CD4-positive, alpha-beta memory T cell (primary cell): ENCODE measurements at regions not wholly inside any gene's neighbourhood (a gene's known extent, or its start where the extent isn't known, plus 50 kb on each side); places are given as distances from the start of the nearest gene placed in this dataset.

ENCODE experiments used
- CTCF ChIA-PET: fragments of 350-600 bp; sonication (Branson Sonifier 250); formaldehyde crosslinking; loops from one replicate; lab custom pipeline; 2021; ENCODE audit warnings: inconsistent platforms; ENCODE audit not compliant: partially characterized antibody; lab: Charles Lee
- POLR2A ChIA-PET: fragments of 350-600 bp; sonication (Branson Sonifier 250); formaldehyde crosslinking; loops from one replicate; lab custom pipeline; 2021; ENCODE audit not compliant: partially characterized antibody; lab: Charles Lee
- DNase-seq, 5 donors: peaks; one replicate each; pipeline versions ENCODE4 v3.0.0 to v3.0.0-alpha.2; 2020 to 2022; ENCODE audit warnings: mixed read lengths in 1 of 5
- H3K27ac ChIP-seq: one replicate; pipeline ENCODE4 v1.7.0; 2013; ENCODE audit warnings: low read depth, low read length
- H3K27me3 ChIP-seq: 2 replicates; pipeline ENCODE4 v1.7.0; 2013; ENCODE audit warnings: mild to moderate bottlenecking, low read length, moderate library complexity; ENCODE audit not compliant: insufficient read depth
- H3K36me3 ChIP-seq: 2 replicates; pipeline ENCODE4 v1.7.0; 2013; ENCODE audit warnings: mild to moderate bottlenecking, low read length, moderate library complexity; ENCODE audit not compliant: insufficient read depth
- H3K4me1 ChIP-seq: 2 replicates; pipeline ENCODE4 v1.7.0; 2013; ENCODE audit warnings: mild to moderate bottlenecking, low read length, moderate library complexity; ENCODE audit not compliant: insufficient read depth
- H3K4me3 ChIP-seq, 2 donors: one replicate each; pipeline ENCODE4 v1.7.0; 2013; ENCODE audit warnings: low read length in 2 of 2, mild to moderate bottlenecking in 1 of 2
- H3K9me3 ChIP-seq, 2 donors: one replicate each; pipeline ENCODE4 v1.7.0; 2013; ENCODE audit warnings: low read length in 2 of 2, control low read depth in 1 of 2; ENCODE audit not compliant: control insufficient read depth in 1 of 2
- H3K27ac Mint-ChIP-seq, 7 donors: one replicate each; pipeline ENCODE4 v1.8.0; 2020 to 2021; ENCODE audit warnings: mixed read lengths in 7 of 7, mild to moderate bottlenecking in 6 of 7, inconsistent platforms in 3 of 7, moderate library complexity in 3 of 7
- H3K27me3 Mint-ChIP-seq, 2 donors: one replicate each; pipeline ENCODE4 v1.8.0; 2020 to 2021; ENCODE audit warnings: mixed read lengths in 2 of 2
- H3K36me3 Mint-ChIP-seq, 2 donors: one replicate each; pipeline ENCODE4 v1.8.0; 2020 to 2021; ENCODE audit warnings: mixed read lengths in 2 of 2, inconsistent platforms in 1 of 2, mild to moderate bottlenecking in 1 of 2
- H3K4me1 Mint-ChIP-seq, 4 donors: one replicate each; pipeline ENCODE4 v1.8.0; 2020 to 2021; ENCODE audit warnings: mixed read lengths in 4 of 4, mild to moderate bottlenecking in 1 of 4
- H3K4me3 Mint-ChIP-seq, 8 donors: one replicate each; pipeline ENCODE4 v1.8.0; 2020 to 2021; ENCODE audit warnings: mixed read lengths in 8 of 8, mild to moderate bottlenecking in 7 of 8, moderate library complexity in 6 of 8, inconsistent platforms in 3 of 8
- H3K9me3 Mint-ChIP-seq, 8 donors: one replicate each; pipeline ENCODE4 v1.8.0; 2020 to 2021; ENCODE audit warnings: mixed read lengths in 8 of 8, mild to moderate bottlenecking in 5 of 8, inconsistent platforms in 3 of 8, moderate library complexity in 1 of 8
- intact Hi-C: fragments of 100-400 bp; cut with micrococcal nuclease; formaldehyde crosslinking; loops from one replicate; pipeline ENCODE4 v1.15.1; 2023

GRCh38 chr5:108521011-108521700 is 139.3 kb upstream of the FBXL17 start:
- H3K4me1 ChIP-seq = no peaks in the 10 kb centered on the region
- DNase-seq = no peak
- intact Hi-C loops = no loop called here
- H3K27me3 ChIP-seq = no peaks in the 10 kb centered on the region
- H3K36me3 Mint-ChIP-seq = no peaks in the 10 kb centered on the region
- H3K27ac ChIP-seq = no peak overlapping the region
- H3K27me3 Mint-ChIP-seq = peaks cover 10 to 19% of the 10 kb centered on the region in 2 donors
- H3K9me3 ChIP-seq = no peaks in the 10 kb centered on the region
- no peaks in the 10 kb centered on the region for H3K36me3 ChIP-seq
- H3K4me3 Mint-ChIP-seq = no peak overlapping the region
- CTCF ChIA-PET = interaction anchor here (1.1 kb wide), 1 partner anchor 10 kb away, joined by 3 read pairs; no protein-coding TSS in a partner anchor
- peaks cover 0 to 5% (median 1%) of the 10 kb centered on the region in 8 donors for H3K9me3 Mint-ChIP-seq
- H3K4me1 Mint-ChIP-seq = no peaks in the 10 kb centered on the region
- POLR2A ChIA-PET = no interaction called here
- no peak overlapping the region for H3K4me3 ChIP-seq
- peak overlapping the region in 1 of 7 donors; percentile 5 for H3K27ac Mint-ChIP-seq

GRCh38 chr5:108516785-108517184 is 134.9 kb upstream of the FBXL17 start:
- Mint-ChIP-seq H3K27me3 (peaks cover 13 to 20% of the 10 kb centered on the region in 2 donors), H3K4me3 (no peak overlapping the region), H3K27ac (no peak overlapping the region), H3K36me3 (no peaks in the 10 kb centered on the region), H3K9me3 (no peaks in the 10 kb centered on the region), H3K4me1 (no peaks in the 10 kb centered on the region)
- H3K9me3 ChIP-seq = no peaks in the 10 kb centered on the region
- no peak for DNase-seq
- intact Hi-C loops = no loop called here
- ChIA-PET POLR2A (no interaction called here), CTCF (no interaction called here)
- no peaks in the 10 kb centered on the region for H3K27me3 ChIP-seq
- no peak overlapping the region for H3K4me3 ChIP-seq
- H3K36me3 ChIP-seq = no peaks in the 10 kb centered on the region
- H3K4me1 ChIP-seq = no peaks in the 10 kb centered on the region
- H3K27ac ChIP-seq = no peak overlapping the region

GRCh38 chr5:108515517-108516105 is 133.7 kb upstream of the FBXL17 start:
- H3K27me3 ChIP-seq = no peaks in the 10 kb centered on the region
- Mint-ChIP-seq H3K4me3 (no peak overlapping the region), H3K4me1 (no peaks in the 10 kb centered on the region), H3K27me3 (peaks cover 11 to 24% of the 10 kb centered on the region in 2 donors), H3K9me3 (no peaks in the 10 kb centered on the region), H3K27ac (no peak overlapping the region), H3K36me3 (no peaks in the 10 kb centered on the region)
- H3K4me1 ChIP-seq = no peaks in the 10 kb centered on the region
- no peaks in the 10 kb centered on the region for H3K36me3 ChIP-seq
- DNase-seq = no peak
- H3K9me3 ChIP-seq = no peaks in the 10 kb centered on the region
- ChIA-PET CTCF (no interaction called here), POLR2A (no interaction called here)
- H3K4me3 ChIP-seq = no peak overlapping the region
- intact Hi-C loops = no loop called here
- no peak overlapping the region for H3K27ac ChIP-seq

- Mint-ChIP-seq H3K27me3 (peaks cover 8 to 13% of the 10 kb centered on the region in 2 donors), H3K36me3 (no peaks in the 10 kb centered on the region), H3K4me1 (no peaks in the 10 kb centered on the region), H3K4me3 (no peak overlapping the region), H3K9me3 (peaks cover 0 to 3% (median 0%) of the 10 kb centered on the region in 8 donors), H3K27ac (no peak overlapping the region)
- Histone ChIP-seq H3K4me1 (no peaks in the 10 kb centered on the region), H3K4me3 (no peak overlapping the region), H3K27ac (no peak overlapping the region), H3K27me3 (no peaks in the 10 kb centered on the region), H3K9me3 (no peaks in the 10 kb centered on the region), H3K36me3 (no peaks in the 10 kb centered on the region)
- POLR2A ChIA-PET = no interaction called here
- CTCF ChIA-PET = no interaction called here
- intact Hi-C loops = no loop called here
- no peak for DNase-seq
Measured at GRCh38 chr5:108508979-108509378, 127.1 kb upstream of the FBXL17 start.

- H3K4me1 Mint-ChIP-seq = no peaks in the 10 kb centered on the region
- ChIA-PET POLR2A (no interaction called here), CTCF (no interaction called here)
- Histone ChIP-seq H3K27me3 (no peaks in the 10 kb centered on the region), H3K36me3 (no peaks in the 10 kb centered on the region), H3K9me3 (no peaks in the 10 kb centered on the region), H3K4me1 (no peaks in the 10 kb centered on the region), H3K4me3 (no peak overlapping the region), H3K27ac (no peak overlapping the region)
- no peak overlapping the region for H3K4me3 Mint-ChIP-seq
- H3K9me3 Mint-ChIP-seq = peaks cover 0 to 3% (median 0%) of the 10 kb centered on the region in 8 donors
- DNase-seq = no peak
- H3K27ac Mint-ChIP-seq = no peak overlapping the region
- intact Hi-C loops = no loop called here
- peaks cover 7 to 13% of the 10 kb centered on the region in 2 donors for H3K27me3 Mint-ChIP-seq
- no peaks in the 10 kb centered on the region for H3K36me3 Mint-ChIP-seq
Measured at GRCh38 chr5:108507631-108508030, 125.7 kb upstream of the FBXL17 start.

GRCh38 chr5:108505608-108506007 is 123.7 kb upstream of the FBXL17 start:
- POLR2A ChIA-PET = no interaction called here

GRCh38 chr5:108504974-108505373 is 123.1 kb upstream of the FBXL17 start:
- no peak overlapping the region for H3K4me3 ChIP-seq
- H3K4me1 ChIP-seq = no peaks in the 10 kb centered on the region
- Mint-ChIP-seq H3K4me3 (no peak overlapping the region), H3K27me3 (peaks cover 4 to 7% of the 10 kb centered on the region in 2 donors), H3K36me3 (no peaks in the 10 kb centered on the region), H3K9me3 (peaks cover 0 to 10% (median 5%) of the 10 kb centered on the region in 8 donors), H3K27ac (no peak overlapping the region), H3K4me1 (no peaks in the 10 kb centered on the region)
- ChIA-PET CTCF (no interaction called here), POLR2A (no interaction called here)
- no peak for DNase-seq
- H3K27ac ChIP-seq = no peak overlapping the region
- H3K36me3 ChIP-seq = no peaks in the 10 kb centered on the region
- intact Hi-C loops = no loop called here
- H3K27me3 ChIP-seq = no peaks in the 10 kb centered on the region
- no peaks in the 10 kb centered on the region for H3K9me3 ChIP-seq

More at GRCh38 chr5:108505608-108506007, 123.7 kb upstream of the FBXL17 start:
- no peak overlapping the region for H3K27ac Mint-ChIP-seq
- Histone ChIP-seq H3K27ac (no peak overlapping the region), H3K36me3 (no peaks in the 10 kb centered on the region), H3K27me3 (no peaks in the 10 kb centered on the region), H3K9me3 (no peaks in the 10 kb centered on the region), H3K4me1 (no peaks in the 10 kb centered on the region), H3K4me3 (no peak overlapping the region)
- H3K4me1 Mint-ChIP-seq = no peaks in the 10 kb centered on the region
- peaks cover 4 to 9% of the 10 kb centered on the region in 2 donors for H3K27me3 Mint-ChIP-seq
- no peak overlapping the region for H3K4me3 Mint-ChIP-seq
- intact Hi-C loops = no loop called here
- H3K9me3 Mint-ChIP-seq = peaks cover 0 to 7% (median 3%) of the 10 kb centered on the region in 8 donors
- H3K36me3 Mint-ChIP-seq = no peaks in the 10 kb centered on the region
- no peak for DNase-seq
- CTCF ChIA-PET = no interaction called here
